OCI-LY1 (cell line): ENCODE measurements at regions not wholly inside any gene's neighbourhood (a gene's known extent, or its start where the extent isn't known, plus 50 kb on each side); places are given as distances from the start of the nearest gene placed in this dataset.

ENCODE experiments used
- EZH2 ChIP-seq: fragments of 200-600 bp; sonication (generic), shearing (Covaris generic); IDR thresholded peaks from 2 replicates; pipeline ENCODE4 v1.8.0; 2017; ENCODE audit warnings: borderline replicate concordance, mixed run types, mild to moderate bottlenecking, antibody characterized with exemption, low read length, moderate library complexity, mixed read lengths
- TF ChIP-seq, protein P1 (sequence below): fragments of 200-600 bp; sonication (generic), shearing (Covaris generic); IDR thresholded peaks from 2 replicates; pipeline ENCODE4 v1.5.1; 2017; ENCODE audit warnings: mild to moderate bottlenecking, antibody characterized with exemption, low read length, moderate library complexity, mixed read lengths

DNA sequence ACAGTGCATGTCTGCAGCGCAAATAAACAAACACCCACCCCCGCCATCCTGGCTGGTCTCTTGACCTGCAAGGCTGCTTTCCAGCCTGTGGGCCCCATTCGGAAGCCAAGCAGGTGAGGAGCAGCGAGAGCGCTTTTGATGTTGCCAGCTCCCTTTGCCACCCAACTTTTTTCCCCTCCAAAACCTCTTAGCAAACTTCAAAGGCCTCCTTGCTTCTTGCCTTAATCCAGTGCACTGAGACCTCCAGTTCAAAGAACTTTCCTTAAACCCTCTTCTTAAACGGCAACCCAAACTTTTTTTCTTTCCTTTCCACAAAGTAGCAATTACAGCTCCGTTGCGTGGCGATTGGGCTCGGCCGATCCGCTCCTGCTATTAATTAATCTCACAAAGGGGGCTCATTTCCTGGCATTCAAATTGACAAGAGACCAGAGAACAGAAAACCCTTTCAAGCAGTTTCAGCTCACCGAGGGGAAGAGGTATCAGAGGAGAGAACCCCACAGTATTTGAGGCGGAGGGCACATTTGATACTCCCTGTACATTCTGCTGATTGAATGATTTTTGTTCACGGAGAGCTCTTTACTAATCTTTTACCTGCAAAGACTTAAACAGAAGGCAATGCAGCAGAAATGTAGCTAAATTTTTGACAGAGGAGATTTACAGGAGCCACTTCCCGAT lies 531.4 kb downstream of the TMEM182 start:
- TF ChIP-seq, protein P1, sequence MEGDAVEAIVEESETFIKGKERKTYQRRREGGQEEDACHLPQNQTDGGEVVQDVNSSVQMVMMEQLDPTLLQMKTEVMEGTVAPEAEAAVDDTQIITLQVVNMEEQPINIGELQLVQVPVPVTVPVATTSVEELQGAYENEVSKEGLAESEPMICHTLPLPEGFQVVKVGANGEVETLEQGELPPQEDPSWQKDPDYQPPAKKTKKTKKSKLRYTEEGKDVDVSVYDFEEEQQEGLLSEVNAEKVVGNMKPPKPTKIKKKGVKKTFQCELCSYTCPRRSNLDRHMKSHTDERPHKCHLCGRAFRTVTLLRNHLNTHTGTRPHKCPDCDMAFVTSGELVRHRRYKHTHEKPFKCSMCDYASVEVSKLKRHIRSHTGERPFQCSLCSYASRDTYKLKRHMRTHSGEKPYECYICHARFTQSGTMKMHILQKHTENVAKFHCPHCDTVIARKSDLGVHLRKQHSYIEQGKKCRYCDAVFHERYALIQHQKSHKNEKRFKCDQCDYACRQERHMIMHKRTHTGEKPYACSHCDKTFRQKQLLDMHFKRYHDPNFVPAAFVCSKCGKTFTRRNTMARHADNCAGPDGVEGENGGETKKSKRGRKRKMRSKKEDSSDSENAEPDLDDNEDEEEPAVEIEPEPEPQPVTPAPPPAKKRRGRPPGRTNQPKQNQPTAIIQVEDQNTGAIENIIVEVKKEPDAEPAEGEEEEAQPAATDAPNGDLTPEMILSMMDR: no peak
- no peak for TF ChIP-seq EZH2
